GM23338 (cell line): ENCODE measurements at regions not wholly inside any gene's neighbourhood (a gene's known extent, or its start where the extent isn't known, plus 50 kb on each side); places are given as distances from the start of the nearest gene placed in this dataset.

Experiments used
- ATAC-seq: fragments of 200-7000 bp; cut with Tn5 transposase; 3 replicates; pipeline ENCODE4 v1.9.1; 2020
- DNase-seq: peaks from one replicate; pipeline ENCODE4 v3.0.0-alpha.2; 2015; ENCODE audit warnings: low spot score
- H2AFZ ChIP-seq: fragments of 200-600 bp; sonication (generic); 2 replicates; pipeline ENCODE4 v1.8.0; 2016; ENCODE audit warnings: antibody characterized with exemption, mild to moderate bottlenecking, moderate library complexity
- H3F3A ChIP-seq: fragments of 200-600 bp; sonication (generic); replicated peaks from 2 replicates; pipeline ENCODE4 v1.8.0; 2017; ENCODE audit warnings: antibody characterized with exemption, mixed run types, low read depth
- H3K27ac ChIP-seq: fragments of 200-600 bp; sonication (generic); 2 replicates; pipeline ENCODE4 v1.6.1; 2016; ENCODE audit warnings: low read depth
- H3K27me3 ChIP-seq: fragments of 200-600 bp; sonication (generic); 2 replicates; pipeline ENCODE4 v1.8.0; 2016; ENCODE audit warnings: mild to moderate bottlenecking, mixed run types, moderate library complexity; ENCODE audit not compliant: insufficient read depth
- H3K36me3 ChIP-seq: fragments of 200-600 bp; sonication (generic); 2 replicates; pipeline ENCODE4 v1.8.0; 2016; ENCODE audit warnings: mild to moderate bottlenecking; ENCODE audit not compliant: insufficient read depth
- H3K4me1 ChIP-seq: fragments of 200-600 bp; sonication (generic); 2 replicates; pipeline ENCODE4 v1.8.0; 2016; ENCODE audit warnings: mild to moderate bottlenecking, moderate library complexity; ENCODE audit not compliant: insufficient read depth
- H3K4me2 ChIP-seq: fragments of 200-600 bp; sonication (generic); 2 replicates; pipeline ENCODE4 v1.7.1; 2017; ENCODE audit warnings: mixed run types
- H3K4me3 ChIP-seq: fragments of 200-600 bp; sonication (generic); 2 replicates; pipeline ENCODE4 v1.6.1; 2016; ENCODE audit warnings: mixed run types
- H3K79me2 ChIP-seq: fragments of 200-600 bp; sonication (generic); replicated peaks from 2 replicates; pipeline ENCODE4 v1.8.0; 2017; ENCODE audit warnings: mild to moderate bottlenecking; ENCODE audit not compliant: insufficient read depth
- H3K9me2 ChIP-seq: fragments of 200-600 bp; sonication (generic); 2 replicates; pipeline ENCODE4 v1.8.0; 2017; ENCODE audit not compliant: insufficient read depth
- H4K20me1 ChIP-seq: fragments of 200-600 bp; sonication (generic); replicated peaks from 2 replicates; pipeline ENCODE4 v1.8.0; 2017; ENCODE audit warnings: mild to moderate bottlenecking; ENCODE audit not compliant: insufficient read depth
- H3K27ac Mint-ChIP-seq: 2 replicates; pipeline ENCODE4 v1.8.0; 2020; ENCODE audit warnings: inconsistent platforms, mild to moderate bottlenecking, moderate library complexity, mixed read lengths
- H3K27me3 Mint-ChIP-seq: 3 replicates; pipeline ENCODE4 v1.8.0; 2022; ENCODE audit warnings: low read depth, mild to moderate bottlenecking, moderate library complexity, mixed read lengths, inconsistent platforms; ENCODE audit not compliant: insufficient read depth, poor library complexity
- H3K36me3 Mint-ChIP-seq: 3 replicates; pipeline ENCODE4 v1.8.0; 2021; ENCODE audit warnings: low read depth, mild to moderate bottlenecking, inconsistent platforms, moderate library complexity, mixed read lengths
- H3K4me1 Mint-ChIP-seq: 3 replicates; pipeline ENCODE4 v1.8.0; 2020; ENCODE audit warnings: mild to moderate bottlenecking, inconsistent platforms, mixed read lengths
- H3K4me3 Mint-ChIP-seq: 3 replicates; pipeline ENCODE4 v1.8.0; 2021; ENCODE audit warnings: moderate library complexity, mild to moderate bottlenecking, inconsistent platforms, mixed read lengths
- H3K9me3 Mint-ChIP-seq: 3 replicates; pipeline ENCODE4 v1.8.0; 2020; ENCODE audit warnings: moderate library complexity, mild to moderate bottlenecking, inconsistent platforms, mixed read lengths
- CREB1 ChIP-seq: fragments of 250-450 bp; sonication (Bioruptor Pico); IDR thresholded peaks from 2 replicates; pipeline ENCODE4 v1.5.0; 2020; ENCODE audit warnings: low read depth, mild to moderate bottlenecking, moderate library complexity
- EZH2phosphoT487 ChIP-seq: fragments of 200-600 bp; sonication (generic); IDR thresholded peaks from one replicate; pipeline ENCODE4 v1.8.1; 2018; ENCODE audit warnings: antibody characterized with exemption; ENCODE audit not compliant: unreplicated experiment
- JUNB ChIP-seq: IDR thresholded peaks from one replicate; pipeline ENCODE4 v1.6.1; 2016; ENCODE audit warnings: antibody characterized with exemption; ENCODE audit not compliant: unreplicated experiment
- NANOG ChIP-seq: IDR thresholded peaks from 2 replicates; pipeline ENCODE4 v1.6.1; 2016; ENCODE audit warnings: antibody characterized with exemption, borderline replicate concordance
- POLR2AphosphoS5 ChIP-seq: IDR thresholded peaks from 2 replicates; pipeline ENCODE4 v1.6.1; 2016; ENCODE audit warnings: antibody characterized with exemption, low read depth
- STAT1 ChIP-seq: IDR thresholded peaks from one replicate; pipeline ENCODE4 v1.6.1; 2016; ENCODE audit warnings: antibody characterized with exemption; ENCODE audit not compliant: unreplicated experiment
- ZNF114 ChIP-seq: fragments of 250-450 bp; sonication (Bioruptor Pico); IDR thresholded peaks from 2 replicates; pipeline ENCODE4 v1.5.0; 2020; ENCODE audit warnings: mild to moderate bottlenecking, moderate library complexity
- ZNF331 ChIP-seq: fragments of 250-450 bp; sonication (Bioruptor Pico); IDR thresholded peaks from 2 replicates; pipeline ENCODE4 v1.5.0; 2020; ENCODE audit warnings: low read depth, mild to moderate bottlenecking, moderate library complexity
- TF ChIP-seq, protein P1 (sequence below): IDR thresholded peaks from one replicate; pipeline ENCODE4 v1.6.1; 2018; ENCODE audit warnings: antibody characterized with exemption; ENCODE audit not compliant: unreplicated experiment
- TF ChIP-seq, protein P2 (sequence below): IDR thresholded peaks from 2 replicates; pipeline ENCODE4 v1.6.1; 2016; ENCODE audit warnings: antibody characterized with exemption
- TF ChIP-seq, protein P3 (sequence below), 2 experiments: fragments of 200-600 bp in 1 of 2; sonication (generic) in 1 of 2; conservative IDR thresholded peaks; 2 replicates each; pipeline versions ENCODE4 v1.5.1 to v1.6.1; 2016 to 2017; ENCODE audit warnings: antibody characterized with exemption in 2 of 2, low read depth in 2 of 2, mild to moderate bottlenecking in 2 of 2, moderate library complexity in 1 of 2
- TF ChIP-seq, protein P4 (sequence below): fragments of 250-450 bp; sonication (Bioruptor Pico); IDR thresholded peaks from 2 replicates; pipeline ENCODE4 v1.5.0; 2020; ENCODE audit warnings: mild to moderate bottlenecking, moderate library complexity

- TF ChIP-seq, protein P1, sequence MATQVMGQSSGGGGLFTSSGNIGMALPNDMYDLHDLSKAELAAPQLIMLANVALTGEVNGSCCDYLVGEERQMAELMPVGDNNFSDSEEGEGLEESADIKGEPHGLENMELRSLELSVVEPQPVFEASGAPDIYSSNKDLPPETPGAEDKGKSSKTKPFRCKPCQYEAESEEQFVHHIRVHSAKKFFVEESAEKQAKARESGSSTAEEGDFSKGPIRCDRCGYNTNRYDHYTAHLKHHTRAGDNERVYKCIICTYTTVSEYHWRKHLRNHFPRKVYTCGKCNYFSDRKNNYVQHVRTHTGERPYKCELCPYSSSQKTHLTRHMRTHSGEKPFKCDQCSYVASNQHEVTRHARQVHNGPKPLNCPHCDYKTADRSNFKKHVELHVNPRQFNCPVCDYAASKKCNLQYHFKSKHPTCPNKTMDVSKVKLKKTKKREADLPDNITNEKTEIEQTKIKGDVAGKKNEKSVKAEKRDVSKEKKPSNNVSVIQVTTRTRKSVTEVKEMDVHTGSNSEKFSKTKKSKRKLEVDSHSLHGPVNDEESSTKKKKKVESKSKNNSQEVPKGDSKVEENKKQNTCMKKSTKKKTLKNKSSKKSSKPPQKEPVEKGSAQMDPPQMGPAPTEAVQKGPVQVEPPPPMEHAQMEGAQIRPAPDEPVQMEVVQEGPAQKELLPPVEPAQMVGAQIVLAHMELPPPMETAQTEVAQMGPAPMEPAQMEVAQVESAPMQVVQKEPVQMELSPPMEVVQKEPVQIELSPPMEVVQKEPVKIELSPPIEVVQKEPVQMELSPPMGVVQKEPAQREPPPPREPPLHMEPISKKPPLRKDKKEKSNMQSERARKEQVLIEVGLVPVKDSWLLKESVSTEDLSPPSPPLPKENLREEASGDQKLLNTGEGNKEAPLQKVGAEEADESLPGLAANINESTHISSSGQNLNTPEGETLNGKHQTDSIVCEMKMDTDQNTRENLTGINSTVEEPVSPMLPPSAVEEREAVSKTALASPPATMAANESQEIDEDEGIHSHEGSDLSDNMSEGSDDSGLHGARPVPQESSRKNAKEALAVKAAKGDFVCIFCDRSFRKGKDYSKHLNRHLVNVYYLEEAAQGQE = no peak
- TF ChIP-seq, protein P2, sequence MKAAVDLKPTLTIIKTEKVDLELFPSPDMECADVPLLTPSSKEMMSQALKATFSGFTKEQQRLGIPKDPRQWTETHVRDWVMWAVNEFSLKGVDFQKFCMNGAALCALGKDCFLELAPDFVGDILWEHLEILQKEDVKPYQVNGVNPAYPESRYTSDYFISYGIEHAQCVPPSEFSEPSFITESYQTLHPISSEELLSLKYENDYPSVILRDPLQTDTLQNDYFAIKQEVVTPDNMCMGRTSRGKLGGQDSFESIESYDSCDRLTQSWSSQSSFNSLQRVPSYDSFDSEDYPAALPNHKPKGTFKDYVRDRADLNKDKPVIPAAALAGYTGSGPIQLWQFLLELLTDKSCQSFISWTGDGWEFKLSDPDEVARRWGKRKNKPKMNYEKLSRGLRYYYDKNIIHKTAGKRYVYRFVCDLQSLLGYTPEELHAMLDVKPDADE = no peak
- TF ChIP-seq ZNF331 (CRISPR knock-in tag) (no peak), ZNF114 (CRISPR knock-in tag) (no peak), POLR2AphosphoS5 (no peak), NANOG (no peak), STAT1 (no peak)
- TF ChIP-seq, protein P3, sequence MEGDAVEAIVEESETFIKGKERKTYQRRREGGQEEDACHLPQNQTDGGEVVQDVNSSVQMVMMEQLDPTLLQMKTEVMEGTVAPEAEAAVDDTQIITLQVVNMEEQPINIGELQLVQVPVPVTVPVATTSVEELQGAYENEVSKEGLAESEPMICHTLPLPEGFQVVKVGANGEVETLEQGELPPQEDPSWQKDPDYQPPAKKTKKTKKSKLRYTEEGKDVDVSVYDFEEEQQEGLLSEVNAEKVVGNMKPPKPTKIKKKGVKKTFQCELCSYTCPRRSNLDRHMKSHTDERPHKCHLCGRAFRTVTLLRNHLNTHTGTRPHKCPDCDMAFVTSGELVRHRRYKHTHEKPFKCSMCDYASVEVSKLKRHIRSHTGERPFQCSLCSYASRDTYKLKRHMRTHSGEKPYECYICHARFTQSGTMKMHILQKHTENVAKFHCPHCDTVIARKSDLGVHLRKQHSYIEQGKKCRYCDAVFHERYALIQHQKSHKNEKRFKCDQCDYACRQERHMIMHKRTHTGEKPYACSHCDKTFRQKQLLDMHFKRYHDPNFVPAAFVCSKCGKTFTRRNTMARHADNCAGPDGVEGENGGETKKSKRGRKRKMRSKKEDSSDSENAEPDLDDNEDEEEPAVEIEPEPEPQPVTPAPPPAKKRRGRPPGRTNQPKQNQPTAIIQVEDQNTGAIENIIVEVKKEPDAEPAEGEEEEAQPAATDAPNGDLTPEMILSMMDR (conservative IDR thresholded peaks at IDR 0.05; ENCODE audit: low read depth in 2 of 2) = no peak
Observed at GRCh38 chr6:143609972-143610371, 67.8 kb upstream of the PHACTR2 start (continued).

GRCh38 chr6:143609501-143609900 lies 68.3 kb upstream of the PHACTR2 start:
- ATAC-seq (no peak), DNase-seq (no peak)
- Histone ChIP-seq H3K79me2 (no peaks in the 10 kb centered on the region), H3K4me2 (no peak overlapping the region), H3K9me2 (no peaks in the 10 kb centered on the region), H2AFZ (no peak overlapping the region), H3K4me3 (no peak overlapping the region), H3K27ac (no peak overlapping the region), H3F3A (no peaks in the 10 kb centered on the region), H4K20me1 (no peaks in the 10 kb centered on the region), H3K27me3 (no peaks in the 10 kb centered on the region), H3K36me3 (no peaks in the 10 kb centered on the region), H3K4me1 (peaks cover 13% of the 10 kb centered on the region)
- Mint-ChIP-seq H3K4me3 (no peak overlapping the region), H3K36me3 (no peaks in the 10 kb centered on the region), H3K9me3 (no peaks in the 10 kb centered on the region), H3K4me1 (peaks cover 12% of the 10 kb centered on the region; the same call in 2 of the 3 replicates), H3K27ac (no peak overlapping the region), H3K27me3 (peaks cover 1% of the 10 kb centered on the region)
- TF ChIP-seq POLR2AphosphoS5 (no peak), CREB1 (CRISPR knock-in tag) (no peak), ZNF114 (CRISPR knock-in tag) (no peak), STAT1 (no peak), EZH2phosphoT487 (no peak), JUNB (no peak), ZNF331 (CRISPR knock-in tag) (no peak)
- TF ChIP-seq, protein P4, sequence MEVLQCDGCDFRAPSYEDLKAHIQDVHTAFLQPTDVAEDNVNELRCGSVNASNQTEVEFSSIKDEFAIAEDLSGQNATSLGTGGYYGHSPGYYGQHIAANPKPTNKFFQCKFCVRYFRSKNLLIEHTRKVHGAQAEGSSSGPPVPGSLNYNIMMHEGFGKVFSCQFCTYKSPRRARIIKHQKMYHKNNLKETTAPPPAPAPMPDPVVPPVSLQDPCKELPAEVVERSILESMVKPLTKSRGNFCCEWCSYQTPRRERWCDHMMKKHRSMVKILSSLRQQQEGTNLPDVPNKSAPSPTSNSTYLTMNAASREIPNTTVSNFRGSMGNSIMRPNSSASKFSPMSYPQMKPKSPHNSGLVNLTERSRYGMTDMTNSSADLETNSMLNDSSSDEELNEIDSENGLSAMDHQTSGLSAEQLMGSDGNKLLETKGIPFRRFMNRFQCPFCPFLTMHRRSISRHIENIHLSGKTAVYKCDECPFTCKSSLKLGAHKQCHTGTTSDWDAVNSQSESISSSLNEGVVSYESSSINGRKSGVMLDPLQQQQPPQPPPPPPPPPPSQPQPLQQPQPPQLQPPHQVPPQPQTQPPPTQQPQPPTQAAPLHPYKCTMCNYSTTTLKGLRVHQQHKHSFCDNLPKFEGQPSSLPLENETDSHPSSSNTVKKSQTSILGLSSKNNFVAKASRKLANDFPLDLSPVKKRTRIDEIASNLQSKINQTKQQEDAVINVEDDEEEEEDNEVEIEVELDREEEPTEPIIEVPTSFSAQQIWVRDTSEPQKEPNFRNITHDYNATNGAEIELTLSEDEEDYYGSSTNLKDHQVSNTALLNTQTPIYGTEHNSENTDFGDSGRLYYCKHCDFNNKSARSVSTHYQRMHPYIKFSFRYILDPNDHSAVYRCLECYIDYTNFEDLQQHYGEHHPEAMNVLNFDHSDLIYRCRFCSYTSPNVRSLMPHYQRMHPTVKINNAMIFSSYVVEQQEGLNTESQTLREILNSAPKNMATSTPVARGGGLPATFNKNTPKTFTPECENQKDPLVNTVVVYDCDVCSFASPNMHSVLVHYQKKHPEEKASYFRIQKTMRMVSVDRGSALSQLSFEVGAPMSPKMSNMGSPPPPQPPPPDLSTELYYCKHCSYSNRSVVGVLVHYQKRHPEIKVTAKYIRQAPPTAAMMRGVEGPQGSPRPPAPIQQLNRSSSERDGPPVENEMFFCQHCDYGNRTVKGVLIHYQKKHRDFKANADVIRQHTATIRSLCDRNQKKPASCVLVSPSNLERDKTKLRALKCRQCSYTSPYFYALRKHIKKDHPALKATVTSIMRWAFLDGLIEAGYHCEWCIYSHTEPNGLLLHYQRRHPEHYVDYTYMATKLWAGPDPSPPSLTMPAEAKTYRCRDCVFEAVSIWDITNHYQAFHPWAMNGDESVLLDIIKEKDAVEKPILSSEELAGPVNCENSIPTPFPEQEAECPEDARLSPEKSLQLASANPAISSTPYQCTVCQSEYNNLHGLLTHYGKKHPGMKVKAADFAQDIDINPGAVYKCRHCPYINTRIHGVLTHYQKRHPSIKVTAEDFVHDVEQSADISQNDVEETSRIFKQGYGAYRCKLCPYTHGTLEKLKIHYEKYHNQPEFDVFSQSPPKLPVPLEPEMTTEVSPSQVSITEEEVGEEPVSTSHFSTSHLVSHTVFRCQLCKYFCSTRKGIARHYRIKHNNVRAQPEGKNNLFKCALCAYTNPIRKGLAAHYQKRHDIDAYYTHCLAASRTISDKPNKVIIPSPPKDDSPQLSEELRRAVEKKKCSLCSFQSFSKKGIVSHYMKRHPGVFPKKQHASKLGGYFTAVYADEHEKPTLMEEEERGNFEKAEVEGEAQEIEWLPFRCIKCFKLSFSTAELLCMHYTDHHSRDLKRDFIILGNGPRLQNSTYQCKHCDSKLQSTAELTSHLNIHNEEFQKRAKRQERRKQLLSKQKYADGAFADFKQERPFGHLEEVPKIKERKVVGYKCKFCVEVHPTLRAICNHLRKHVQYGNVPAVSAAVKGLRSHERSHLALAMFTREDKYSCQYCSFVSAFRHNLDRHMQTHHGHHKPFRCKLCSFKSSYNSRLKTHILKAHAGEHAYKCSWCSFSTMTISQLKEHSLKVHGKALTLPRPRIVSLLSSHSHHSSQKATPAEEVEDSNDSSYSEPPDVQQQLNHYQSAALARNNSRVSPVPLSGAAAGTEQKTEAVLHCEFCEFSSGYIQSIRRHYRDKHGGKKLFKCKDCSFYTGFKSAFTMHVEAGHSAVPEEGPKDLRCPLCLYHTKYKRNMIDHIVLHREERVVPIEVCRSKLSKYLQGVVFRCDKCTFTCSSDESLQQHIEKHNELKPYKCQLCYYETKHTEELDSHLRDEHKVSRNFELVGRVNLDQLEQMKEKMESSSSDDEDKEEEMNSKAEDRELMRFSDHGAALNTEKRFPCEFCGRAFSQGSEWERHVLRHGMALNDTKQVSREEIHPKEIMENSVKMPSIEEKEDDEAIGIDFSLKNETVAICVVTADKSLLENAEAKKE (CRISPR knock-in tag) = no peak
- TF ChIP-seq, protein P2 = no peak
